ENCODE measurements at regions not wholly inside any gene's neighbourhood (a gene's known extent, or its start where the extent isn't known, plus 50 kb on each side); places are given as distances from the start of the nearest gene placed in this dataset.

DNA sequence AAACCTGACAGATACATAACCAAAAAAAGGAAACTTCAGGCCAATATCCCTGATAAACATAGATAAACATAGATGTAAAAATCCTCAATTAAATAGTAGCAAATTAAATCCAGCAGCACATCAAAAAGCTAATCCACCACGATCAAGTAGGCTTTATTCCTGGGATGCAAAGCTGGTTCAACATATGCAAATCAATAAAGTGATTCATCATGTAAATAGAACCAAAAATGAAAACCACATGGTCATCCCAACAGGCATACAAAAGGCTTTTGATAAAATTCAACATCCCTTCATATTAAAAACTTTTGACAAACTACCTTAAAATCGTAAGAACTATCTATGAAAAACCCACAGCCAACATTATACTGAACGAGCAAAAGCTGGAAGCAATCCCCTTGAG, 882.2 kb downstream of the NTRK3 start:
- H3K27me3 ChIP-seq, result no peaks in the 10 kb centered on the region
- H3K9me3 ChIP-seq, result peaks cover 4% of the 10 kb centered on the region
- WGBS, result 51% methylated on average over 3 of the region's 3 CpGs
- no peak overlapping the region for H3K27ac ChIP-seq
- no peak for TF ChIP-seq EP300 (IDR thresholded peaks at IDR 0.05)
- TF ChIP-seq, protein P1, sequence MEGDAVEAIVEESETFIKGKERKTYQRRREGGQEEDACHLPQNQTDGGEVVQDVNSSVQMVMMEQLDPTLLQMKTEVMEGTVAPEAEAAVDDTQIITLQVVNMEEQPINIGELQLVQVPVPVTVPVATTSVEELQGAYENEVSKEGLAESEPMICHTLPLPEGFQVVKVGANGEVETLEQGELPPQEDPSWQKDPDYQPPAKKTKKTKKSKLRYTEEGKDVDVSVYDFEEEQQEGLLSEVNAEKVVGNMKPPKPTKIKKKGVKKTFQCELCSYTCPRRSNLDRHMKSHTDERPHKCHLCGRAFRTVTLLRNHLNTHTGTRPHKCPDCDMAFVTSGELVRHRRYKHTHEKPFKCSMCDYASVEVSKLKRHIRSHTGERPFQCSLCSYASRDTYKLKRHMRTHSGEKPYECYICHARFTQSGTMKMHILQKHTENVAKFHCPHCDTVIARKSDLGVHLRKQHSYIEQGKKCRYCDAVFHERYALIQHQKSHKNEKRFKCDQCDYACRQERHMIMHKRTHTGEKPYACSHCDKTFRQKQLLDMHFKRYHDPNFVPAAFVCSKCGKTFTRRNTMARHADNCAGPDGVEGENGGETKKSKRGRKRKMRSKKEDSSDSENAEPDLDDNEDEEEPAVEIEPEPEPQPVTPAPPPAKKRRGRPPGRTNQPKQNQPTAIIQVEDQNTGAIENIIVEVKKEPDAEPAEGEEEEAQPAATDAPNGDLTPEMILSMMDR (IDR thresholded peaks at IDR 0.05), result no peak
- no peak for TF ChIP-seq POLR2AphosphoS5 (IDR thresholded peaks at IDR 0.05)
- TF ChIP-seq POLR2A (IDR thresholded peaks at IDR 0.05), result no peak
- no peaks in the 10 kb centered on the region for H3K4me1 ChIP-seq
- no peak overlapping the region for H3K4me3 ChIP-seq
- DNase-seq (ENCODE audit: low spot score in 2 of 2), result no peak
- no peaks in the 10 kb centered on the region for H3K36me3 ChIP-seq

GRCh38 chr15:87369269-87369668, 887.3 kb downstream of the NTRK3 start:
- TF ChIP-seq EP300 (IDR thresholded peaks at IDR 0.05), result no peak
- no peak for TF ChIP-seq POLR2A (IDR thresholded peaks at IDR 0.05)
- TF ChIP-seq, protein P1 (IDR thresholded peaks at IDR 0.05), result no peak
- no peak for TF ChIP-seq POLR2AphosphoS5 (IDR thresholded peaks at IDR 0.05)
- Histone ChIP-seq H3K27me3 (no peaks in the 10 kb centered on the region), H3K4me1 (no peaks in the 10 kb centered on the region), H3K9me3 (no peaks in the 10 kb centered on the region), H3K36me3 (no peaks in the 10 kb centered on the region), H3K27ac (no peak overlapping the region), H3K4me3 (no peak overlapping the region)
- DNase-seq (ENCODE audit: low spot score in 2 of 2), result no peak

GRCh38 chr15:87368511-87368910, 888.0 kb downstream of the NTRK3 start:
- Histone ChIP-seq H3K36me3 (no peaks in the 10 kb centered on the region), H3K27me3 (no peaks in the 10 kb centered on the region), H3K27ac (no peak overlapping the region), H3K9me3 (no peaks in the 10 kb centered on the region), H3K4me1 (no peaks in the 10 kb centered on the region), H3K4me3 (no peak overlapping the region)
- TF ChIP-seq POLR2AphosphoS5 (IDR thresholded peaks at IDR 0.05), result no peak
- TF ChIP-seq, protein P1 (IDR thresholded peaks at IDR 0.05), result no peak
- no peak for TF ChIP-seq EP300 (IDR thresholded peaks at IDR 0.05)
- no peak for TF ChIP-seq POLR2A (IDR thresholded peaks at IDR 0.05)
- DNase-seq (ENCODE audit: low spot score in 2 of 2), result no peak
- 64% methylated on average over 2 of the region's 2 CpGs for WGBS

GRCh38 chr15:87365186-87365585, 891.4 kb downstream of the NTRK3 start:
- Histone ChIP-seq H3K4me3 (no peak overlapping the region), H3K27ac (no peak overlapping the region), H3K36me3 (no peaks in the 10 kb centered on the region), H3K9me3 (no peaks in the 10 kb centered on the region), H3K27me3 (no peaks in the 10 kb centered on the region), H3K4me1 (no peaks in the 10 kb centered on the region)
- TF ChIP-seq, protein P1 (IDR thresholded peaks at IDR 0.05), result no peak
- TF ChIP-seq EP300 (IDR thresholded peaks at IDR 0.05) (no peak), POLR2A (IDR thresholded peaks at IDR 0.05) (no peak), POLR2AphosphoS5 (IDR thresholded peaks at IDR 0.05) (no peak)
- no peak for DNase-seq (ENCODE audit: low spot score in 2 of 2)
- 48% methylated on average over 2 of the region's 2 CpGs for WGBS

- Histone ChIP-seq H3K4me1 (no peaks in the 10 kb centered on the region), H3K27me3 (no peaks in the 10 kb centered on the region), H3K4me3 (no peak overlapping the region), H3K27ac (no peak overlapping the region), H3K36me3 (no peaks in the 10 kb centered on the region), H3K9me3 (no peaks in the 10 kb centered on the region)
- no peak for DNase-seq (ENCODE audit: low spot score in 2 of 2)
- TF ChIP-seq, protein P1 (IDR thresholded peaks at IDR 0.05), result no peak
- TF ChIP-seq POLR2A (IDR thresholded peaks at IDR 0.05) (no peak), POLR2AphosphoS5 (IDR thresholded peaks at IDR 0.05) (no peak), EP300 (IDR thresholded peaks at IDR 0.05) (no peak)
- WGBS, result 80% methylated on average over 2 of the region's 2 CpGs
Measured at GRCh38 chr15:87362531-87362930, 894.0 kb downstream of the NTRK3 start.

All from suprapubic skin (tissue), 4 donors.